HG03066 (cell line): ENCODE measurements at regions not wholly inside any gene's neighbourhood (a gene's known extent, or its start where the extent isn't known, plus 50 kb on each side); places are given as distances from the start of the nearest gene placed in this dataset.

Experiments
- ATAC-seq: cut with Tn5 transposase; IDR thresholded peaks from one replicate; pipeline ENCODE4 v1.9.1; 2021; ENCODE audit warnings: low read depth; ENCODE audit not compliant: unreplicated experiment

GRCh38 chr4:11002961-11003360, 318.4 kb upstream of the CLNK start:
- no peak for ATAC-seq

GRCh38 chr4:10998846-10999245, 314.3 kb upstream of the CLNK start:
- ATAC-seq, result no peak

GRCh38 chr4:10984815-10985214, 300.2 kb upstream of the CLNK start:
- ATAC-seq, result no peak

- no peak for ATAC-seq
These were observed 299.5 kb upstream of the CLNK start for GRCh38 chr4:10983885-10984640.

- no peak for ATAC-seq
These were observed 298.7 kb upstream of the CLNK start for GRCh38 chr4:10983268-10983667.

- ATAC-seq, result no peak
These were observed 297.7 kb upstream of the CLNK start for GRCh38 chr4:10982305-10982704.

GRCh38 chr4:10981576-10981975, 297.0 kb upstream of the CLNK start:
- ATAC-seq, result no peak

GRCh38 chr4:10981096-10981495, 296.5 kb upstream of the CLNK start:
- ATAC-seq, result no peak

- ATAC-seq, result no peak
These were observed 294.5 kb upstream of the CLNK start for GRCh38 chr4:10979032-10979431.

- peak; percentile 84 for ATAC-seq
These were observed 293.0 kb upstream of the CLNK start for GRCh38 chr4:10977534-10977933.

GRCh38 chr4:10974371-10974770, 289.8 kb upstream of the CLNK start:
- ATAC-seq, result no peak

- ATAC-seq, result no peak
These were observed 289.1 kb upstream of the CLNK start for GRCh38 chr4:10973686-10974085.

GRCh38 chr4:10971800-10972401, 287.3 kb upstream of the CLNK start:
- no peak for ATAC-seq

- no peak for ATAC-seq
These were observed 280.6 kb upstream of the CLNK start for GRCh38 chr4:10965196-10965595.

- no peak for ATAC-seq
These were observed 279.6 kb upstream of the CLNK start for GRCh38 chr4:10963958-10964703.

- no peak for ATAC-seq
These were observed 278.7 kb upstream of the CLNK start for GRCh38 chr4:10963241-10963640.

GRCh38 chr4:10962246-10962645, 277.7 kb upstream of the CLNK start:
- ATAC-seq, result no peak

GRCh38 chr4:10960389-10960788, 275.8 kb upstream of the CLNK start:
- ATAC-seq, result no peak

- no peak for ATAC-seq
These were observed 275.0 kb upstream of the CLNK start for GRCh38 chr4:10959586-10959985.

GRCh38 chr4:10958226-10958856, 273.8 kb upstream of the CLNK start:
- ATAC-seq, result no peak

GRCh38 chr4:10951306-10951705, 266.7 kb upstream of the CLNK start:
- no peak for ATAC-seq
